DND-41 (cell line): ENCODE measurements at regions not wholly inside any gene's neighbourhood (a gene's known extent, or its start where the extent isn't known, plus 50 kb on each side); places are given as distances from the start of the nearest gene placed in this dataset.

Experiments
- EZH2 ChIP-seq: IDR thresholded peaks from 3 replicates; pipeline ENCODE4 v1.6.1; 2012; ENCODE audit warnings: borderline replicate concordance, low read depth, mild to moderate bottlenecking, moderate library complexity, low read length, inconsistent platforms; ENCODE audit not compliant: severe bottlenecking
- TF ChIP-seq, protein P1 (sequence below): IDR thresholded peaks from 2 replicates; pipeline ENCODE4 v1.5.1; 2012; ENCODE audit warnings: borderline replicate concordance, low read length, moderate library complexity, mild to moderate bottlenecking; ENCODE audit not compliant: poor library complexity, severe bottlenecking; ENCODE audit errors: extremely low read depth

DNA sequence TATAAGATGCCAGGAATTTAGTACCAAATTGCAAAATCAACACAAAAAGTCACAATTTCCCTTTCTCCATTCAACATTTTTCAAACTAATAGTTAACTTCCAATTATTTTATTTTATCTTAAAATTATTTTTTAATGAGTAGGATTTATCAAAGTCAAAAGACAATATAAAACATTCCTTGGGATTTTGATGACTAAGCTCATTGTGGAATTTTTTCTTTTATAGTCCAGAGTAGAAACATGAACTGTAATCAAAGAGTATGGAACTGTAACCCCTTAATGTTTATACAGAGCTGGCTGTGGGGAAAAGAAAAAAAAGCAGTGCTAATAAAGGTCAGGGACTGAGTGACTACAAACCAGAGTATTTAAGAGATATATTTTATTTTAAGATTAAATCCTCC is 368.6 kb upstream of the CPXCR1 start:
- TF ChIP-seq EZH2: no peak
- TF ChIP-seq, protein P1, sequence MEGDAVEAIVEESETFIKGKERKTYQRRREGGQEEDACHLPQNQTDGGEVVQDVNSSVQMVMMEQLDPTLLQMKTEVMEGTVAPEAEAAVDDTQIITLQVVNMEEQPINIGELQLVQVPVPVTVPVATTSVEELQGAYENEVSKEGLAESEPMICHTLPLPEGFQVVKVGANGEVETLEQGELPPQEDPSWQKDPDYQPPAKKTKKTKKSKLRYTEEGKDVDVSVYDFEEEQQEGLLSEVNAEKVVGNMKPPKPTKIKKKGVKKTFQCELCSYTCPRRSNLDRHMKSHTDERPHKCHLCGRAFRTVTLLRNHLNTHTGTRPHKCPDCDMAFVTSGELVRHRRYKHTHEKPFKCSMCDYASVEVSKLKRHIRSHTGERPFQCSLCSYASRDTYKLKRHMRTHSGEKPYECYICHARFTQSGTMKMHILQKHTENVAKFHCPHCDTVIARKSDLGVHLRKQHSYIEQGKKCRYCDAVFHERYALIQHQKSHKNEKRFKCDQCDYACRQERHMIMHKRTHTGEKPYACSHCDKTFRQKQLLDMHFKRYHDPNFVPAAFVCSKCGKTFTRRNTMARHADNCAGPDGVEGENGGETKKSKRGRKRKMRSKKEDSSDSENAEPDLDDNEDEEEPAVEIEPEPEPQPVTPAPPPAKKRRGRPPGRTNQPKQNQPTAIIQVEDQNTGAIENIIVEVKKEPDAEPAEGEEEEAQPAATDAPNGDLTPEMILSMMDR: no peak
